Endothelial cell of umbilical vein (primary cell): ENCODE measurements at regions not wholly inside any gene's neighbourhood (a gene's known extent, or its start where the extent isn't known, plus 50 kb on each side); places are given as distances from the start of the nearest gene placed in this dataset.

Source experiments
- BruUV-seq: library from RNA; stranded (reverse); fragments of 400-500 nt; replicated peaks from 2 replicates; lab custom pipeline; 2021; lab: Mats Ljungman, UMichigan
- CTCF ChIA-PET: fragments of 300-600, 350-600 bp; sonication (Branson Sonifier 250); formaldehyde crosslinking; loops from one replicate; lab custom pipeline; 2021; ENCODE audit warnings: antibody characterized with exemption, inconsistent platforms; lab: Charles Lee
- POLR2A ChIA-PET: fragments of 300-600, 350-600 bp; sonication (Branson Sonifier 250); formaldehyde crosslinking; loops from one replicate; lab custom pipeline; 2021; ENCODE audit warnings: antibody characterized with exemption, inconsistent platforms; lab: Charles Lee
- DNase-seq: peaks from one replicate; pipeline ENCODE4 v3.0.0-alpha.2; 2011; ENCODE audit warnings: low read depth, low spot score
- FAIRE-seq: peaks from 2 replicates; lab custom pipeline; 2011; peaks lifted over from hg19 to GRCh38; lab: Jason Lieb, UNC
- H2AFZ ChIP-seq: 2 replicates; pipeline ENCODE4 v1.6.0; 2012; ENCODE audit warnings: low read depth, low read length, control low read depth, inconsistent platforms
- H3K27ac ChIP-seq: 2 replicates; pipeline ENCODE4 v1.5.1; 2011; ENCODE audit warnings: low read depth, mild to moderate bottlenecking, control low read depth, low read length, moderate library complexity; ENCODE audit not compliant: insufficient read depth
- H3K27me3 ChIP-seq, 2 experiments: 2 replicates each; pipeline versions ENCODE4 v1.6.0 to v1.6.1; 2011; ENCODE audit warnings: low read length in 2 of 2, mixed read lengths in 1 of 2; ENCODE audit not compliant: control insufficient read depth in 2 of 2, insufficient read depth in 2 of 2
- H3K36me3 ChIP-seq, 2 experiments: 2 replicates in 1 of 2; 3 replicates in 1 of 2; pipeline ENCODE4 v1.5.1; 2011; ENCODE audit warnings: low read length in 2 of 2, mild to moderate bottlenecking in 1 of 2, moderate library complexity in 1 of 2; ENCODE audit not compliant: control insufficient read depth in 2 of 2, insufficient read depth in 2 of 2; ENCODE audit errors: extremely low read depth in 1 of 2
- H3K4me1 ChIP-seq: 3 replicates; pipeline ENCODE4 v1.5.1; 2011; ENCODE audit warnings: mild to moderate bottlenecking, low read length; ENCODE audit not compliant: control insufficient read depth, insufficient read depth; ENCODE audit errors: extremely low read depth
- H3K4me2 ChIP-seq: 2 replicates; pipeline ENCODE4 v1.6.1; 2011; ENCODE audit warnings: low read length, control low read depth, mixed read lengths; ENCODE audit not compliant: insufficient read depth
- H3K4me3 ChIP-seq, 3 experiments: fragments of 200-600 bp in 1 of 3; sonication (generic), shearing (Covaris generic) in 1 of 3; replicated peaks in 1 of 3; 2 replicates each; pipeline ENCODE4 v1.5.1; 2011 to 2016; ENCODE audit warnings: control low read depth in 3 of 3, low read length in 3 of 3, mild to moderate bottlenecking in 2 of 3, inconsistent platforms in 1 of 3, low read depth in 1 of 3, moderate library complexity in 1 of 3; ENCODE audit not compliant: insufficient read depth in 1 of 3
- H3K79me2 ChIP-seq: 2 replicates; pipeline ENCODE4 v1.6.0; 2012; ENCODE audit warnings: low read length, inconsistent platforms; ENCODE audit not compliant: control insufficient read depth, insufficient read depth
- H3K9ac ChIP-seq: replicated peaks from 2 replicates; pipeline ENCODE3; 2011; ENCODE audit warnings: low read length, control low read depth; ENCODE audit not compliant: insufficient read depth; ENCODE audit errors: extremely low read depth
- H3K9me1 ChIP-seq: replicated peaks from 3 replicates; pipeline ENCODE4 v1.6.0; 2011; ENCODE audit warnings: mild to moderate bottlenecking, low read length; ENCODE audit not compliant: control insufficient read depth, insufficient read depth; ENCODE audit errors: extremely low read depth
- H3K9me3 ChIP-seq: replicated peaks from 2 replicates; pipeline ENCODE4 v1.5.1; 2012; ENCODE audit warnings: low read length, inconsistent platforms; ENCODE audit not compliant: control insufficient read depth, insufficient read depth
- H4K20me1 ChIP-seq: replicated peaks from 2 replicates; pipeline ENCODE3; 2011; ENCODE audit warnings: mild to moderate bottlenecking, low read length; ENCODE audit not compliant: control insufficient read depth, insufficient read depth; ENCODE audit errors: extremely low read depth
- CTCF ChIP-seq, 2 donors: IDR thresholded peaks; 1 replicate in 1 of 2; 2 replicates in 1 of 2; pipeline ENCODE4 v1.5.1; 2011; ENCODE audit warnings: low read length in 2 of 2, mild to moderate bottlenecking in 2 of 2, moderate library complexity in 2 of 2, control low read depth in 1 of 2, inconsistent platforms in 1 of 2, low read depth in 1 of 2; ENCODE audit not compliant: insufficient read depth in 1 of 2; ENCODE audit errors: extremely low read depth in 1 of 2
- EZH2 ChIP-seq: IDR thresholded peaks from 2 replicates; pipeline ENCODE4 v1.6.1; 2012; ENCODE audit warnings: borderline replicate concordance, low read depth, mild to moderate bottlenecking, moderate library complexity, low read length, inconsistent platforms; ENCODE audit not compliant: severe bottlenecking
- FOS ChIP-seq: IDR thresholded peaks from 2 replicates; pipeline ENCODE4 v1.6.1; 2011; ENCODE audit warnings: mild to moderate bottlenecking, low read length, moderate library complexity, borderline replicate concordance; ENCODE audit not compliant: insufficient read depth
- GATA2 ChIP-seq: IDR thresholded peaks from 2 replicates; pipeline ENCODE4 v1.7.0; 2011; ENCODE audit warnings: low read depth, mild to moderate bottlenecking, moderate library complexity, mixed read lengths, low read length; ENCODE audit not compliant: insufficient read length, insufficient read depth
- JUN ChIP-seq: IDR thresholded peaks from 2 replicates; pipeline ENCODE4 v1.6.1; 2011; ENCODE audit warnings: borderline replicate concordance, low read depth; ENCODE audit not compliant: insufficient read length, insufficient read depth
- MYC ChIP-seq: IDR thresholded peaks from one replicate; pipeline ENCODE4 v1.6.1; 2011; ENCODE audit warnings: mild to moderate bottlenecking, low read depth, low read length
- POLR2A ChIP-seq: IDR thresholded peaks from 2 replicates; pipeline ENCODE4 v1.6.1; 2012; ENCODE audit warnings: low read depth, mild to moderate bottlenecking, control low read depth, low read length
- POLR2AphosphoS5 ChIP-seq: IDR thresholded peaks from 2 replicates; pipeline ENCODE4 v1.6.1; 2012; ENCODE audit warnings: low read depth, mild to moderate bottlenecking, control low read depth, low read length, moderate library complexity; ENCODE audit not compliant: insufficient read depth
- dilution Hi-C: fragments of 300-500 bp; cut with MboI; formaldehyde crosslinking; loops from one replicate; pipeline ENCODE4 v1.15.0; 2019; ENCODE audit warnings: low sequenced_read_pairs; ENCODE audit not compliant: extremely low pct_ligation_motif_present
- intact Hi-C: fragments of 100-400 bp; cut with micrococcal nuclease; formaldehyde crosslinking; loops from one replicate; pipeline ENCODE4 v1.10.0; 2022
- TF ChIP-seq, protein P1 (sequence below): IDR thresholded peaks from 2 replicates; pipeline ENCODE4 v1.6.1; 2011; ENCODE audit not compliant: insufficient read depth, insufficient read length

- ChIA-PET POLR2A (no interaction called here), CTCF (no interaction called here)
- intact Hi-C loops (no loop called here), dilution Hi-C loops (no loop called here)
- no peaks in the 10 kb centered on the region for H3K27me3 ChIP-seq
- H3K36me3 ChIP-seq, result no peaks in the 10 kb centered on the region
- no peak overlapping the region for H3K4me3 ChIP-seq
- no peaks in the 10 kb centered on the region for H3K9me3 ChIP-seq
- H2AFZ ChIP-seq, result no peak overlapping the region
- no peak overlapping the region for H3K4me2 ChIP-seq
- H3K4me1 ChIP-seq, result no peaks in the 10 kb centered on the region
- no TSS peak for BruUV-seq
- no peaks in the 10 kb centered on the region for H3K9me1 ChIP-seq
- FAIRE-seq (no peak), DNase-seq (no peak)
- TF ChIP-seq FOS, result no peak
- TF ChIP-seq JUN, result no peak
- TF ChIP-seq POLR2A, result no peak
- no peak for TF ChIP-seq EZH2
- no peak for TF ChIP-seq POLR2AphosphoS5
- TF ChIP-seq CTCF (IDR thresholded peaks at IDR 0.05; ENCODE audit: extremely low read depth in 1 of 2, insufficient read depth in 1 of 2, low read depth in 1 of 2, low read length in 2 of 2), result no peak
- no peak for TF ChIP-seq MYC
- no peak for TF ChIP-seq GATA2
- TF ChIP-seq, protein P1, sequence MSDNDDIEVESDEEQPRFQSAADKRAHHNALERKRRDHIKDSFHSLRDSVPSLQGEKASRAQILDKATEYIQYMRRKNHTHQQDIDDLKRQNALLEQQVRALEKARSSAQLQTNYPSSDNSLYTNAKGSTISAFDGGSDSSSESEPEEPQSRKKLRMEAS, result no peak
- no peak overlapping the region for H3K9ac ChIP-seq
- no peaks in the 10 kb centered on the region for H3K79me2 ChIP-seq
- H3K27ac ChIP-seq, result no peak overlapping the region
- H4K20me1 ChIP-seq, result no peaks in the 10 kb centered on the region
These were observed 96.4 kb downstream of the IL12A start for GRCh38 chr3:160084998-160085397.
